Endothelial cell of umbilical vein (primary cell): ENCODE measurements at regions not wholly inside any gene's neighbourhood (a gene's known extent, or its start where the extent isn't known, plus 50 kb on each side); places are given as distances from the start of the nearest gene placed in this dataset.

Experiments used
- BruUV-seq: library from RNA; stranded (reverse); fragments of 400-500 nt; replicated peaks from 2 replicates; lab custom pipeline; 2021; lab: Mats Ljungman, UMichigan
- CTCF ChIA-PET: fragments of 300-600, 350-600 bp; sonication (Branson Sonifier 250); formaldehyde crosslinking; loops from one replicate; lab custom pipeline; 2021; ENCODE audit warnings: antibody characterized with exemption, inconsistent platforms; lab: Charles Lee
- POLR2A ChIA-PET: fragments of 300-600, 350-600 bp; sonication (Branson Sonifier 250); formaldehyde crosslinking; loops from one replicate; lab custom pipeline; 2021; ENCODE audit warnings: antibody characterized with exemption, inconsistent platforms; lab: Charles Lee
- DNase-seq: peaks from one replicate; pipeline ENCODE4 v3.0.0-alpha.2; 2011; ENCODE audit warnings: low read depth, low spot score
- FAIRE-seq: peaks from 2 replicates; lab custom pipeline; 2011; peaks lifted over from hg19 to GRCh38; lab: Jason Lieb, UNC
- H2AFZ ChIP-seq: 2 replicates; pipeline ENCODE4 v1.6.0; 2012; ENCODE audit warnings: low read depth, low read length, control low read depth, inconsistent platforms
- H3K27ac ChIP-seq: 2 replicates; pipeline ENCODE4 v1.5.1; 2011; ENCODE audit warnings: low read depth, mild to moderate bottlenecking, control low read depth, low read length, moderate library complexity; ENCODE audit not compliant: insufficient read depth
- H3K27me3 ChIP-seq, 2 experiments: 2 replicates each; pipeline versions ENCODE4 v1.6.0 to v1.6.1; 2011; ENCODE audit warnings: low read length in 2 of 2, mixed read lengths in 1 of 2; ENCODE audit not compliant: control insufficient read depth in 2 of 2, insufficient read depth in 2 of 2
- H3K36me3 ChIP-seq, 2 experiments: 2 replicates in 1 of 2; 3 replicates in 1 of 2; pipeline ENCODE4 v1.5.1; 2011; ENCODE audit warnings: low read length in 2 of 2, mild to moderate bottlenecking in 1 of 2, moderate library complexity in 1 of 2; ENCODE audit not compliant: control insufficient read depth in 2 of 2, insufficient read depth in 2 of 2; ENCODE audit errors: extremely low read depth in 1 of 2
- H3K4me1 ChIP-seq: 3 replicates; pipeline ENCODE4 v1.5.1; 2011; ENCODE audit warnings: mild to moderate bottlenecking, low read length; ENCODE audit not compliant: control insufficient read depth, insufficient read depth; ENCODE audit errors: extremely low read depth
- H3K4me2 ChIP-seq: 2 replicates; pipeline ENCODE4 v1.6.1; 2011; ENCODE audit warnings: low read length, control low read depth, mixed read lengths; ENCODE audit not compliant: insufficient read depth
- H3K4me3 ChIP-seq, 3 experiments: fragments of 200-600 bp in 1 of 3; sonication (generic), shearing (Covaris generic) in 1 of 3; replicated peaks in 1 of 3; 2 replicates each; pipeline ENCODE4 v1.5.1; 2011 to 2016; ENCODE audit warnings: control low read depth in 3 of 3, low read length in 3 of 3, mild to moderate bottlenecking in 2 of 3, inconsistent platforms in 1 of 3, low read depth in 1 of 3, moderate library complexity in 1 of 3; ENCODE audit not compliant: insufficient read depth in 1 of 3
- H3K79me2 ChIP-seq: 2 replicates; pipeline ENCODE4 v1.6.0; 2012; ENCODE audit warnings: low read length, inconsistent platforms; ENCODE audit not compliant: control insufficient read depth, insufficient read depth
- H3K9ac ChIP-seq: replicated peaks from 2 replicates; pipeline ENCODE3; 2011; ENCODE audit warnings: low read length, control low read depth; ENCODE audit not compliant: insufficient read depth; ENCODE audit errors: extremely low read depth
- H3K9me1 ChIP-seq: replicated peaks from 3 replicates; pipeline ENCODE4 v1.6.0; 2011; ENCODE audit warnings: mild to moderate bottlenecking, low read length; ENCODE audit not compliant: control insufficient read depth, insufficient read depth; ENCODE audit errors: extremely low read depth
- H3K9me3 ChIP-seq: replicated peaks from 2 replicates; pipeline ENCODE4 v1.5.1; 2012; ENCODE audit warnings: low read length, inconsistent platforms; ENCODE audit not compliant: control insufficient read depth, insufficient read depth
- H4K20me1 ChIP-seq: replicated peaks from 2 replicates; pipeline ENCODE3; 2011; ENCODE audit warnings: mild to moderate bottlenecking, low read length; ENCODE audit not compliant: control insufficient read depth, insufficient read depth; ENCODE audit errors: extremely low read depth
- EZH2 ChIP-seq: IDR thresholded peaks from 2 replicates; pipeline ENCODE4 v1.6.1; 2012; ENCODE audit warnings: borderline replicate concordance, low read depth, mild to moderate bottlenecking, moderate library complexity, low read length, inconsistent platforms; ENCODE audit not compliant: severe bottlenecking
- FOS ChIP-seq: IDR thresholded peaks from 2 replicates; pipeline ENCODE4 v1.6.1; 2011; ENCODE audit warnings: mild to moderate bottlenecking, low read length, moderate library complexity, borderline replicate concordance; ENCODE audit not compliant: insufficient read depth
- MYC ChIP-seq: IDR thresholded peaks from one replicate; pipeline ENCODE4 v1.6.1; 2011; ENCODE audit warnings: mild to moderate bottlenecking, low read depth, low read length
- POLR2A ChIP-seq: IDR thresholded peaks from 2 replicates; pipeline ENCODE4 v1.6.1; 2012; ENCODE audit warnings: low read depth, mild to moderate bottlenecking, control low read depth, low read length
- dilution Hi-C: fragments of 300-500 bp; cut with MboI; formaldehyde crosslinking; loops from one replicate; pipeline ENCODE4 v1.15.0; 2019; ENCODE audit warnings: low sequenced_read_pairs; ENCODE audit not compliant: extremely low pct_ligation_motif_present
- intact Hi-C: fragments of 100-400 bp; cut with micrococcal nuclease; formaldehyde crosslinking; loops from one replicate; pipeline ENCODE4 v1.10.0; 2022
- TF ChIP-seq, protein P1 (sequence below): IDR thresholded peaks from 2 replicates; pipeline ENCODE4 v1.6.1; 2011; ENCODE audit not compliant: insufficient read depth, insufficient read length
- TF ChIP-seq, protein P2 (sequence below), 2 donors: IDR thresholded peaks; 1 replicate in 1 of 2; 2 replicates in 1 of 2; pipeline ENCODE4 v1.5.1; 2011; ENCODE audit warnings: low read length in 2 of 2, mild to moderate bottlenecking in 2 of 2, moderate library complexity in 2 of 2, control low read depth in 1 of 2, inconsistent platforms in 1 of 2, low read depth in 1 of 2; ENCODE audit not compliant: insufficient read depth in 1 of 2; ENCODE audit errors: extremely low read depth in 1 of 2

DNA sequence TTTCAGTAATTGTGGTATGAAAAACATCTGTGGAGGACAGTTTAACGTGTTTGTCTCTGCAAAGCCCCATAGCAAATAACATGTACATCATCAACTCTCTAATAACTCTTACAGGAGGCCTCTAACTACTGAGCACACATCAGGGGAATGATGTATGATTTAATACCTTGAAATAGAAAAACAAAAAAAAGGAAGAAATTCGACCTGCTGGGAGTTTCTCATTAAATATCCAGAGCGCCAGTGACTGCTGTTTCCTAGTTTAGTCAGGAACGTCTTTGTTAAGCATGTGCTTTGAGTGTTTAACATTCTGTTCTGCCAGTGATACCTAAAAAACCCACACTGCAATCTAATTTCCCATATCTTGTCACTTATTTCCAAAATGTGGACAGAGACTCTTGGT lies 235.4 kb downstream of the PCDH20 start:
- Histone ChIP-seq H3K9ac (no peak overlapping the region), H4K20me1 (no peaks in the 10 kb centered on the region), H3K9me1 (no peaks in the 10 kb centered on the region), H2AFZ (no peak overlapping the region), H3K27me3 (no peaks in the 10 kb centered on the region), H3K4me2 (no peak overlapping the region), H3K9me3 (no peaks in the 10 kb centered on the region), H3K27ac (no peak overlapping the region), H3K4me3 (no peak overlapping the region), H3K36me3 (no peaks in the 10 kb centered on the region), H3K79me2 (no peaks in the 10 kb centered on the region), H3K4me1 (no peaks in the 10 kb centered on the region)
- TF ChIP-seq, protein P1, sequence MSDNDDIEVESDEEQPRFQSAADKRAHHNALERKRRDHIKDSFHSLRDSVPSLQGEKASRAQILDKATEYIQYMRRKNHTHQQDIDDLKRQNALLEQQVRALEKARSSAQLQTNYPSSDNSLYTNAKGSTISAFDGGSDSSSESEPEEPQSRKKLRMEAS: no peak
- TF ChIP-seq FOS: no peak
- TF ChIP-seq, protein P2, sequence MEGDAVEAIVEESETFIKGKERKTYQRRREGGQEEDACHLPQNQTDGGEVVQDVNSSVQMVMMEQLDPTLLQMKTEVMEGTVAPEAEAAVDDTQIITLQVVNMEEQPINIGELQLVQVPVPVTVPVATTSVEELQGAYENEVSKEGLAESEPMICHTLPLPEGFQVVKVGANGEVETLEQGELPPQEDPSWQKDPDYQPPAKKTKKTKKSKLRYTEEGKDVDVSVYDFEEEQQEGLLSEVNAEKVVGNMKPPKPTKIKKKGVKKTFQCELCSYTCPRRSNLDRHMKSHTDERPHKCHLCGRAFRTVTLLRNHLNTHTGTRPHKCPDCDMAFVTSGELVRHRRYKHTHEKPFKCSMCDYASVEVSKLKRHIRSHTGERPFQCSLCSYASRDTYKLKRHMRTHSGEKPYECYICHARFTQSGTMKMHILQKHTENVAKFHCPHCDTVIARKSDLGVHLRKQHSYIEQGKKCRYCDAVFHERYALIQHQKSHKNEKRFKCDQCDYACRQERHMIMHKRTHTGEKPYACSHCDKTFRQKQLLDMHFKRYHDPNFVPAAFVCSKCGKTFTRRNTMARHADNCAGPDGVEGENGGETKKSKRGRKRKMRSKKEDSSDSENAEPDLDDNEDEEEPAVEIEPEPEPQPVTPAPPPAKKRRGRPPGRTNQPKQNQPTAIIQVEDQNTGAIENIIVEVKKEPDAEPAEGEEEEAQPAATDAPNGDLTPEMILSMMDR (IDR thresholded peaks at IDR 0.05; ENCODE audit: extremely low read depth in 1 of 2, insufficient read depth in 1 of 2, low read depth in 1 of 2, low read length in 2 of 2): no peak
- no peak for TF ChIP-seq MYC
- intact Hi-C loops: no loop called here
- dilution Hi-C loops: no loop called here
- CTCF ChIA-PET: no interaction called here
- POLR2A ChIA-PET: no interaction called here
- no peak for FAIRE-seq
- BruUV-seq: no TSS peak
- no peak for DNase-seq

DNA sequence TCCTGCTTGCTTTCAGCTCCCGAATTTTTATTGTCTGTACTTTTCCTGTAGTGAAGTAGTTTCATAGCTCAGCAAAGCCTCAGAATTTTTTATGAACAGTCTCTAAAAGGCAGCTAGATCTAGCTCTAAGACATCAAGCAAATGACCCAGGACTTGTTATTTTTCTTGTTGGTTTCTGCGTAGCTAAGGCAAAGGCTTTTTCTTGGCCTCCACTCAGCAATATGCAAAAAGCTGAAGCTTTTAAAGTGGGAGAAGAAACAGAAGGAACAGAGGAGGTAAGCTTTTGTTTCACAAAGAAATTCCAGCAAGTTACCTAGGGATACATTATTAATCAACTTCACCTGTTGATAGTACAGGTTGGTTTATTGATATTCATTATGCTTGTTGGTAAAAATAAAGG lies 235.9 kb downstream of the PCDH20 start:
- H4K20me1 ChIP-seq: no peaks in the 10 kb centered on the region
- POLR2A ChIA-PET: no interaction called here

More for the DNA sequence above, 235.9 kb downstream of the PCDH20 start:
- H3K27ac ChIP-seq: no peak overlapping the region
- BruUV-seq: no TSS peak
- H3K27me3 ChIP-seq: no peaks in the 10 kb centered on the region
- H3K4me1 ChIP-seq: no peaks in the 10 kb centered on the region
- TF ChIP-seq MYC (no peak), EZH2 (no peak), POLR2A (no peak)
- CTCF ChIA-PET: no interaction called here
- H3K36me3 ChIP-seq: no peaks in the 10 kb centered on the region
- H3K4me2 ChIP-seq: no peak overlapping the region
- H3K9me3 ChIP-seq: no peaks in the 10 kb centered on the region
- dilution Hi-C loops (no loop called here), intact Hi-C loops (no loop called here)
- no peak for DNase-seq
- H3K79me2 ChIP-seq: no peaks in the 10 kb centered on the region
- no peaks in the 10 kb centered on the region for H3K9me1 ChIP-seq
- H3K9ac ChIP-seq: no peak overlapping the region
- no peak overlapping the region for H2AFZ ChIP-seq
- H3K4me3 ChIP-seq: no peak overlapping the region
- FAIRE-seq: no peak
